ENCODE measurements at regions not wholly inside any gene's neighbourhood (a gene's known extent, or its start where the extent isn't known, plus 50 kb on each side); places are given as distances from the start of the nearest gene placed in this dataset.
"Not testable (repeated sequence)": the region's sequence is repeated elsewhere in the genome, so short reads cannot be mapped to it uniquely, and the experiment has no call there.

DNA sequence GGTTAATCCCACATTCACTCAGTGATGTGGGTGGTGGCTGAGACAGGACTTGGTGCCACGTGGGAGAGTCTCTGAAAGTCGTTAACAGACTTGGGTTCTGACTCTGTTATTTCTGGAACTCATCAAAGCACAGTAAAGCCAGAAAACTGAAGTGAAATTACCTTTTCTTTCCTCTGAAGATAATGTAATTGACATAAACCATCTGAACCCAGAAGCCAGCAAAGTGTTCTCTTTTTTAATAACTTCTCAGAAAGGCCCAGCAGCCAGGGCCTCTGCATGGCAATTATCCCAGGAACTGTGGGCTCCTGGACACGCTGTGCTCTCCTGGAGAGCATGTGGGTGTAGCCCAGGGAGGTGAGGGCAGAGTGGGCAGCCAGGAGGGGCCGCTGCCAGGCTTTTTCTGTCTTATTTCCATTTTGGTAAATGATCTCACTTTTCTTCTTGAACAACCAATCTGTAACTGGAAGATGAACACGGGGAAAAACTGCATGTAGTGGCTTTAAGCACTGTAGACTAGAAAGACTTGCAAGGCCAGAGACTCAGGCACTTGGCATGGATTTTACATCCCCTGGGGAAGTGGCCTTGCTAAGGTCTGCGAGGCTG, 444.1 kb upstream of the TMEM132C start:
- DNase-seq: no peak

DNA sequence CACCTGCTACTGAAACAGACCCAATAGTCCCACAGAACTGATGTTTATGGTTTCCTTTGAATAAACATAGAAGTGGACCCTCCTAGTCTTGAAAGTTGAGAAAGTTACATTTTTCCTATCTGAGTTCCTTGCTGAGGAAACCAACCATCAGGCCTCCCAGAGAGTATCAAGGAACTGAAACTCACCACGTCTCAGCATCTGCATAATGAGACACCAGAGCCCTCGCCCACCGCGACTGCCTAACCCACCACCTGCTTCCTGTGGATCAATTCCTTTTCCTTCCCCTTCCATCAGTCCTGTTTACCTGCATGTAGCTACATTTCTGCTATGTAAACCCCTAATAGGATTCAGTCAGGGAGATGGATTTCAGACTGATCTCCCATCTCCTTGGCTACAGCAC, 443.2 kb upstream of the TMEM132C start:
- no peak for DNase-seq

DNA sequence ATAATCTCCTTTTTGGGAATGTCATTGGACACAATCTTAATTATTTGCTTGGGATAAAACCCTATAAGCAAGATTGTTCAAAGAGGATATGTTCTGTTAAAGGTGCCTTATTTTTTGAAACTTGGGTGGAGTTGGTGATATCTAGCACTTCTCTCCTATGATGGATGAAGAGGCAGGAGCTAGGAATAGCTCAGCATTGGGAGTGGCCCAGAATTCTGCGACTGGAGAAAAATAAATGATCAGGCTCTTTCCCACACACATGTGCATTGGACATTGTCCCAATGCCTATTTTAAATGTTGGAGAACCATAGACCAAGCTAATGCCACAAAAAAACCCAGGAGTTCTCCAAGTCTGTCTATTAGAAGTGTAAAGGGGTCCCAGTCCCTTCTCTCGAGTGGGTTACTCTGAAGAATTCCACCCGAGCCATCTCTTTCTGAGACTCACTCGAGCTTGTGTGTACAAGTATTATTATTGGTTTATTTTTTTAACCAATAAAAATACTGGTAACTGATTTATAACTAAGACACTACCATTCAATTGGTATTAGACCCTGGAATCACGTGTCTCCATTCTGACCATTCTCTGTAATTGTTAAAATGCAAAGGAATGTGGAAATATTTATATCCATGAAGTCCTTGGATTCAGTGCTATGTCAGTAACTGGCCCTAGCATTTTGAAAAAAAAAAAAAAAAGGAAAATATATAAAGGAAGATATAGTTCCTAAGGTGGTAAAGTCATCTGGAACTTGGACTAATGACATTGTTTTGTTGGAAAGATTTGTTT, 437.5 kb upstream of the TMEM132C start:
- no peak for DNase-seq

DNA sequence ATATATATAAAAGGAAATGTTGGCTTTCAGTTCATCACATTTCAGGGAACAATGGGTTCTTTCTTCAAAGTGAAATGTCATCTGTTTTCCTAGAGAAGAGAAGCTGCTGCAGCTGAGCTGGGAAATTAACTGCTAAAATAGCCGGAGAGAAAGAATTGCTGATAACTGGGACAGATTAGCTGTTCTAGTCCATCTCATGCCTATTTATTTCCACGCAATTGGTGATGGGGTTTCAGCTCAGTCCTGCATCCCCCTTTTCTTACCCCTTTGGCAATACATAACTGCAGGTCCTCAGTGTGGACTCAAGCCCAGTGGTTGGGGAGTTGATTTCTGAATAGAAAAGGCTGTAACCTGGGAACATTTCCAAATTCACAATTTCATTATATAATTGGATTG, 436.9 kb upstream of the TMEM132C start:
- DNase-seq: no peak

DNA sequence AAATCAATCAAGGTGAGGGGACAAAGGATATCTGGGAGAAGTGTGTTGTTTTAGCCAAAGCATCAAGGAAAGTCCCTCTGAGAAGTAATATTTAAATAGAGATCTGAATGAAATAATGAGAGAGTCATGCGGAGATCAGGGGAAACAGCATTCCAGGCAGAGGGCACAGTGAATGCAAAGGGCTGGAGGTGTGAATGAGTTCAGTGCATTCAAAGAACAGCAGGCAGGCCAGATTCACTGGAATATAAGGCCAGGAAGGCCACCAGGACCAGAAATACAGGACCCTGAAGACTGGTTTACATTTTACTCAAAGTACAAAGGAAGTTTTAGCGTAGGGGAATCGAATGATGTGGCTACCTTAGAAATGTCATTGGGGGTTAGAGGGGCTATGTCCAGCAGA, 436.2 kb upstream of the TMEM132C start:
- DNase-seq: no peak

DNA sequence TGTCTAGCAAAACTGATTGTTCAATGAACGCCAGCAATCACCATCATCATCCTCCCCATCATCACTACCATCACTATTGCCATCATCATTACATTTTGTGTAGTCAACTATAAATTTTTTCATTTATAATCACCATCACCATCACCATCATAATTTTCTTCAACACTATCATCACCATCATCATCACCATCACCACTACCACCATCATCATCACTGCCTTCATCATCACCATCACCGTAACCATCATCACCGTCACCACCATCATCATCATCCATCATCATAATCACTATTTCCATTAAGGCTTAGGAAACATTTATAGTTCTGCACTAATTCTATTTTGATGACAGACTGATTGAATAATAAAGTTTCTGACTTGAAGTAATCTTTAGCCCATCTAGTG, 434.8 kb upstream of the TMEM132C start:
- DNase-seq: no peak

- DNase-seq: not testable (repeated sequence)
Measured at GRCh38 chr12:127836802-127837201, 430.2 kb upstream of the TMEM132C start.

DNA sequence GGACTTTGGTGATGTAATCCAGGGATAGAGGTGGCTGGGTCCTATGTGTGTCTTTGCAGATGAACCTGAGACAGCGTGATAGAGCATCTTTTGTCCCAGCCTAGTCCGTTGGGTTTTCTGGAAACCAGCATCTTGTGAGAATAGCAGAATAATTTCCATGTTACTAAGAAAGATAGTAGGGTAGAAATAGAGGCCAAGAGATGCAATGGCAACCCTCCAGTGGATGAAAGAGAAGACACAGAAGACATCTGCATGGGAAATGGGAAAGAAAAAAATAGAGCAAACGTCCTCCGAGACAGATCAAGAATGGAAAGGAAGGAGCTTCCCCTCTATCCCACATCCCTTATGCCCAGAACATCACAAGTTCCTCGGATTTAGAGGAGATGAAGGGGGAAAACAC, 409.3 kb upstream of the TMEM132C start:
- DNase-seq: no peak

GRCh38 chr12:127860536-127860935, 406.4 kb upstream of the TMEM132C start:
- DNase-seq: no peak

GRCh38 chr12:127861406-127861805, 405.6 kb upstream of the TMEM132C start:
- no peak for DNase-seq

GRCh38 chr12:127873306-127873705, 393.7 kb upstream of the TMEM132C start:
- no peak for DNase-seq

GRCh38 chr12:127881371-127882140, 385.4 kb upstream of the TMEM132C start:
- no peak for DNase-seq

GRCh38 chr12:127883013-127883412, 384.0 kb upstream of the TMEM132C start:
- no peak for DNase-seq

DNA sequence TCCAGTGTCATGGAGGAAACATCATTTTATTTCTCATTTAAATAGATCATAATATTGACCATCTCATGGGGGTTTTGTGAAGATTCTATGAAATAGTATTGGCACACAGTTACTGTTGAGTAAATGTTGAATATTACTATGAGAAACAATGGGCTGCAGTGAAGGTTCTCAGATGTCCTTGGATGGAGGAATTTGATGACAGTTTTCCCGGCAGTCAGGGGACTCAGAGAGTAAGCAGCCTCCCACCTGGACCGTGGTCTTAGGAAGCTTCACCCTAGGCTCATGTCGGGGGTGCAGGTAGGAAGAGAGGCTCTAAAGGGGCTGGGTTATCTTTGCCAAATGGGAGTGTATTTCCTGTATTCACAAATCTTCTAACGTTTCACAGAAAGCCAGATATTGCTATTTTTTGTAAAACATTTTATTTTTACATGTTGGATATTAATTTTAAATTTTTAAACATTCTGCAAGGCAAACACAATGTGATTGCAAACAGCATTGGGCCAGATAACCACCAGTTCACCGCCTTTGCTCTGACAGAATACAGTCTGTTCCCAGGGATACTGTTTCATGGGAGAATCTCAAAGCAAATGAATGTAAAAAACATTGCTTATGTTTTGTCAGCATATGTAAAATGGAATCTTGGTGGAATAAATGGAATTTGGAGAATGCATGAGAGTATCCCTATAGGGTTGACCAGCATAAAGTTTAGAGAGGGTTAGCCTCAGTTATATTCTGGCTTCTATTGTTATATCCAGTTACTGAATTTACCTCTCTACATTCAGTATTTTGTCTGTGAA, 380.8 kb upstream of the TMEM132C start:
- DNase-seq: no peak

DNA sequence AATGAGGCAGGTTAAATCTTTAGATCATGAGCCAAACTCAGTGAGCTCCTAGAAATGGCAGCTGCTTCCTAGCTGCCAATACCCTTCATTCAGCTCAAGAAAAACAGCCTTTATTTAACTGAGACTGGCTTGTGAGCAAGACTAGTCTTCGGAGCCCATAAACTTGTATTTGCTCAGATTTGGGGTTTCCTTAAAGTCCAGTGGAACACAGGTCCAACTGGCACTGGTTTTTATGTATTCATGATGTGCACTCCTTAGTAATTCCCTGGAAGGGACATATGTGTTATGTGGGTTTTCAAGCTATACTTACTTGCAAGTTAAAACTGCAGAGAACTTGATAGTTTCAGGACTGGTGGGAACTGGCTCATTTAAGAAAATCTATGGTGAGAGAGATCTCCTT, 380.1 kb upstream of the TMEM132C start:
- DNase-seq: no peak

DNA sequence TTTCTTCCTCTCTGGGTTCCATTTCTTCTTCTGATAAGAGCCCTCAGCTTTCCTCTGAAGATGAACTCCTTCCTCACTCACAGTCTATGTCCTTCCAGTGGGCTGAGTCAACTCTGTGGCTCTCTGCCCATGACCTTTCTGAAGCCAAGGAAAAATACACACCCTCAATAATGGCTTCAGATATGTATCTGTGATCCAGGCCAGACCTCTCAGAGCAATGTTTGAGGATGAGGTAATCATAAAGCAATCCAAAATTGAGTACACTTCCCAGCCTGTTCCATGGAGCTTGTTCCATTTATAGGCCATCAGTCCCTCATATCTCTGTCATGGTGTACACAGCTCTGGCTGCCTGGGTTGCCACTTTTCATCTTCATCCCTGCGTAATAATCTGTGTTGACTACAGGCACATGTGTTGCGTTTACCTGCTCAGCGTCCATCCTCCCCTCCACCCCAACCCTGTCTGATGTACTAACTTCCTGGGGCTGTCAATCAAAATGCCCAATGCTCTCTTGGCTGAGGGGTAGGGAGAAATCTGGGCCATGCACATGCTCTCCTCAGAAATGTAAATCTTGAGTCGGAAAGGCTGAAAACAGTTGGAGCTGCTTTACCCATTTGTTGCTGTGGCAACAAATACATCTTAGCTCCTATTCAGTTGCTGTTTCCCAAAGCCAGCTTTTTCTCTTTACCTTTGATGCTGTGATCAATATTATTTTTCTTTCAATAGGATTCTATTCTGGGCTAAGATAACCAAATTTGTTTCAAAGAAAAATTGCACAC, 377.8 kb upstream of the TMEM132C start:
- DNase-seq: no peak

- DNase-seq: no peak
Measured at GRCh38 chr12:127893895-127894609, 372.9 kb upstream of the TMEM132C start.

GRCh38 chr12:127896661-127897060, 370.3 kb upstream of the TMEM132C start:
- no peak for DNase-seq

DNA sequence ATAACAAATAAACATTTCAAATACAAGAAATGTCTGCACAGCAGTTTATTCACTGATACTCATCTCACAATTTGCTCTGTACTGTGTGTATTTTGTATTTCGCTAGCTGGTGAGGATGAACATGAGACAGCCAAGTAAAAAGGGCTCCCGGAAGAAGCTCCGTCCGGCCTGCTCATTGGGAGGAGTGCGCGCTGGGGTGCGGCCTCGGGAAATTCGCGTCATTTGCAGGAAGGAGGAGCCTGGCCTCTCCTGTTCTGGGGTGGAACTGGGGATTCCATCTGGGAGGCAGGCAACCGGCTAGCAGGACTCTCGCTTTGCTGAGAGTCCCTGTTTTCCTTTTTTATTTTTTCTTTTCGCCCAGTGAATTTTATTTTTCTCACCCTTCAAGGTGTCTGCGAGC, 368.4 kb upstream of the TMEM132C start:
- no peak for DNase-seq

GRCh38 chr12:127899971-127900370, 367.0 kb upstream of the TMEM132C start:
- DNase-seq: no peak

DNA sequence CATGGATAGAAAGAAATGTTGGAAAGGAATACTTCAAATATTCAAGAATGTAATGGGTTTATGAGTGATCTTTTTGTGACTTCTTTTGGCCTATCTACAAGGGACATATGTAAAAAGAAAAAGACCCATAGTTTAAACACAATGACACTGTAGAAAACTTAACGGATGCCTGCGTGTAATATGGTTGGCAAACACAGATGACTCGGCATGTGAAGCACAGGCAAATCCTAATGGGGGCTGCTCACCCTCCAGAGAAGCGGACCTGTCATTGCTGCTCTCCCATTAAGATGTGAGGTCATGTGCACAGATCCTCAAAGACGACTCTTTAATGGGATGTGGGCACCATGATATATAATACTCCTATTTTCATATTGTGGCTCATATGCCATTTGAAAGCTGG, 366.6 kb upstream of the TMEM132C start:
- no peak for DNase-seq

- no peak for DNase-seq
Measured at GRCh38 chr12:127903146-127903545, 363.8 kb upstream of the TMEM132C start.
